Breast epithelium (tissue), 4 donors: ENCODE measurements at regions not wholly inside any gene's neighbourhood (a gene's known extent, or its start where the extent isn't known, plus 50 kb on each side); places are given as distances from the start of the nearest gene placed in this dataset.

Experiments
- DNase-seq, 2 donors: peaks; one replicate each; pipeline ENCODE4 v3.0.0-alpha.2; 2019; ENCODE audit warnings: low spot score in 2 of 2
- H3K27ac ChIP-seq, 2 donors: fragments of 200-600 bp; sonication (generic) in 1 of 2; one replicate each; pipeline ENCODE4 v1.5.1; 2016 to 2019; ENCODE audit warnings: mild to moderate bottlenecking in 1 of 2
- H3K27me3 ChIP-seq, 2 donors: fragments of 200-600 bp; sonication (generic) in 1 of 2; one replicate each; pipeline versions ENCODE4 v1.5.1 to v1.6.0; 2017 to 2019; ENCODE audit warnings: control low read depth in 1 of 2, mild to moderate bottlenecking in 1 of 2
- H3K36me3 ChIP-seq: fragments of 200-600 bp; one replicate; pipeline ENCODE4 v1.5.1; 2019
- H3K4me1 ChIP-seq, 2 donors: fragments of 200-600 bp; sonication (generic); one replicate each; pipeline ENCODE4 v1.5.1; 2016 to 2019; ENCODE audit warnings: control low read depth in 1 of 2
- H3K4me3 ChIP-seq, 3 donors: fragments of 200-600 bp; sonication (generic); 1 replicate in 2 of 3; 2 replicates in 1 of 3; pipeline ENCODE4 v1.5.1; 2016 to 2019; ENCODE audit warnings: mild to moderate bottlenecking in 3 of 3, moderate library complexity in 2 of 3
- H3K9me3 ChIP-seq, 2 donors: fragments of 200-600 bp; sonication (generic) in 1 of 2; one replicate each; pipeline ENCODE4 v1.5.1; 2016 to 2019; ENCODE audit warnings: control low read depth in 1 of 2
- CTCF ChIP-seq, 3 donors: fragments of 450-650 bp; IDR thresholded peaks; one replicate each; pipeline ENCODE4 v1.5.1; 2016 to 2017; ENCODE audit warnings: antibody characterized with exemption in 3 of 3, mild to moderate bottlenecking in 3 of 3, moderate library complexity in 3 of 3
- POLR2A ChIP-seq: fragments of 450-650 bp; IDR thresholded peaks from one replicate; pipeline ENCODE4 v1.6.1; 2016; ENCODE audit warnings: antibody characterized with exemption, mild to moderate bottlenecking, moderate library complexity
- POLR2AphosphoS5 ChIP-seq, 3 donors: sonication (generic); formaldehyde crosslinking; IDR thresholded peaks; one replicate each; pipeline ENCODE4 v1.6.1; 2017; ENCODE audit warnings: antibody characterized with exemption in 3 of 3
- intact Hi-C: fragments of 100-400 bp; cut with DNase I; formaldehyde crosslinking; loops from one replicate; pipeline ENCODE4 v1.15.1; 2023; ENCODE audit warnings: low total_unique reads

DNA sequence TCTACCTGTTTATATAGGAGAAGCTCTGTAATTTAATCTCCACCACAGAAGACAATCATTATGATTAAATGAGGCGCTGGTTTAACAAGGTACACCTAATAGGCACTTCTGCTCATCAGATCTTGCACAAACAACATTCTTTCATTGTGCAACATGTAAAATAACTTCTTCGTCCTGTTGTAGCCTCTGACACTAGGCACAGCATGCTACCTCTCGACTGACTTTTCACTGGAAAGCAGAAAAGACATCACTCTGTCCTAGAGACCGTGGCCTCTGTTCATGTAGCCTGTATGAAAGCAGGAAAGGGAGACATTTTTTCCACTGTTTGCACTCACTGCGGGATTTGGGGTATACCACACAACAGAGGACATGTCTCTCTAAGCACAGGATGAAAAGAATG lies 316.5 kb downstream of the IRS1 start:
- no peaks in the 10 kb centered on the region for H3K9me3 ChIP-seq
- intact Hi-C loops, result no loop called here
- no peak overlapping the region for H3K4me3 ChIP-seq
- no peak for DNase-seq
- H3K27me3 ChIP-seq, result no peaks in the 10 kb centered on the region
- no peak overlapping the region for H3K27ac ChIP-seq
- TF ChIP-seq POLR2AphosphoS5 (IDR thresholded peaks at IDR 0.05), result no peak
- no peaks in the 10 kb centered on the region for H3K36me3 ChIP-seq
- no peaks in the 10 kb centered on the region for H3K4me1 ChIP-seq

GRCh38 chr2:226478109-226478809 lies 321.4 kb downstream of the IRS1 start:
- TF ChIP-seq POLR2AphosphoS5 (IDR thresholded peaks at IDR 0.05) (peak in 1 of 3 donors; percentile 45), CTCF (IDR thresholded peaks at IDR 0.05) (no peak), POLR2A (no peak)
- H3K27ac ChIP-seq, result peak overlapping the region; percentile 56 to 78
- H3K36me3 ChIP-seq, result no peaks in the 10 kb centered on the region
- peak in 1 of 2 donors; percentile 38 for DNase-seq
- intact Hi-C loops, result no loop called here
- H3K27me3 ChIP-seq, result no peaks in the 10 kb centered on the region
- H3K4me1 ChIP-seq, result no peaks in the 10 kb centered on the region
- H3K4me3 ChIP-seq, result no peak overlapping the region
- H3K9me3 ChIP-seq, result no peaks in the 10 kb centered on the region

- TF ChIP-seq POLR2AphosphoS5 (IDR thresholded peaks at IDR 0.05) (peak in 1 of 3 donors; percentile 16), CTCF (IDR thresholded peaks at IDR 0.05) (no peak)
- intact Hi-C loops, result no loop called here
- DNase-seq, result peak in 1 of 2 donors; percentile 24
- Histone ChIP-seq H3K4me3 (no peak overlapping the region), H3K4me1 (no peaks in the 10 kb centered on the region), H3K27ac (peak overlapping the region; percentile 78 to 83), H3K36me3 (no peaks in the 10 kb centered on the region), H3K27me3 (no peaks in the 10 kb centered on the region), H3K9me3 (no peaks in the 10 kb centered on the region)
Observed at GRCh38 chr2:226477221-226478108, 322.2 kb downstream of the IRS1 start.

DNA sequence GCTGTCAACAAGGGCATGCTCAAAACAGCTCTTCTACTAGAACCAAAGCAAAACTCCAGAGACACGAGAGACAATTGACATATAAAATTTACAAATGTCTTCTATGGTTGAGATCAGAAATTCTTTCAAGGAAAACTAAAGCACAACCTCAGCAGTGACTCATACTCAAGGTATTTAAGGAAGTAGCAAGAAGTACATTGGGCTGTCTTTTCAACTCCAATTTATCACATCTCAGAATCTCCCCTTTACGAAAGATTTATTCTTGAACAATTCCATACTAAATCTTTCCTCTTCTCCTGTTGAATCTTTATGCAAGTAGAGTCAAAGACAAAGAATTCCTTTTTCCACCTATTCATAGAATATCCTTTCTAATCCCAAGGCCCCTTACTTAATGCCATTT lies 324.0 kb downstream of the IRS1 start:
- no peak for DNase-seq
- H3K4me1 ChIP-seq, result no peaks in the 10 kb centered on the region
- no peak for TF ChIP-seq POLR2AphosphoS5 (IDR thresholded peaks at IDR 0.05)
- no peak for TF ChIP-seq CTCF (IDR thresholded peaks at IDR 0.05)
- no peak for TF ChIP-seq POLR2A
- no peaks in the 10 kb centered on the region for H3K36me3 ChIP-seq
- no peaks in the 10 kb centered on the region for H3K27me3 ChIP-seq
- peak overlapping the region; percentile 4 to 78 for H3K27ac ChIP-seq
- intact Hi-C loops, result no loop called here
- no peaks in the 10 kb centered on the region for H3K9me3 ChIP-seq
- no peak overlapping the region for H3K4me3 ChIP-seq

GRCh38 chr2:226474131-226474530 lies 325.5 kb downstream of the IRS1 start:
- intact Hi-C loops, result no loop called here
- TF ChIP-seq POLR2A (no peak), CTCF (IDR thresholded peaks at IDR 0.05) (no peak), POLR2AphosphoS5 (IDR thresholded peaks at IDR 0.05) (no peak)

More at GRCh38 chr2:226474131-226474530, 325.5 kb downstream of the IRS1 start:
- Histone ChIP-seq H3K27ac (no peak overlapping the region), H3K4me1 (no peaks in the 10 kb centered on the region), H3K4me3 (no peak overlapping the region), H3K36me3 (no peaks in the 10 kb centered on the region), H3K9me3 (no peaks in the 10 kb centered on the region), H3K27me3 (no peaks in the 10 kb centered on the region)
- DNase-seq, result no peak
